ENCODE measurements at regions not wholly inside any gene's neighbourhood (a gene's known extent, or its start where the extent isn't known, plus 50 kb on each side); places are given as distances from the start of the nearest gene placed in this dataset.
"Not testable (repeated sequence)": the region's sequence is repeated elsewhere in the genome, so short reads cannot be mapped to it uniquely, and the experiment has no call there.

- TF ChIP-seq CTCF, EZH2 (IDR thresholded peaks at IDR 0.05): not testable (repeated sequence)
These were observed 166.4 kb upstream of the TMCC3 start for GRCh38 chr12:94816746-94817145.
